Neural cell (in vitro differentiated cells): ENCODE measurements at regions not wholly inside any gene's neighbourhood (a gene's known extent, or its start where the extent isn't known, plus 50 kb on each side); places are given as distances from the start of the nearest gene placed in this dataset.

Source experiments
- H2AFZ ChIP-seq: fragments of 200-600, 300-800 bp; sonication (generic), shearing (Covaris generic); 2 replicates; pipeline ENCODE4 v1.6.0; 2014; ENCODE audit warnings: low read depth, mild to moderate bottlenecking, antibody characterized with exemption, low read length, moderate library complexity
- H3F3A ChIP-seq: fragments of 200-600 bp; shearing (Covaris generic); 2 replicates; pipeline ENCODE4 v1.6.1; 2016; ENCODE audit warnings: mild to moderate bottlenecking, moderate library complexity, mixed read lengths, antibody characterized with exemption, low read length; ENCODE audit not compliant: insufficient read depth, poor library complexity, severe bottlenecking
- H3K27ac ChIP-seq: fragments of 200-600, 300-800 bp; sonication (generic), shearing (Covaris generic); 2 replicates; pipeline ENCODE4 v1.5.1; 2014; ENCODE audit warnings: mild to moderate bottlenecking, low read length, moderate library complexity
- H3K27me3 ChIP-seq: fragments of 300-800, 200-600 bp; sonication (generic), shearing (Covaris generic); 2 replicates; pipeline ENCODE4 v1.6.0; 2014; ENCODE audit warnings: mild to moderate bottlenecking, low read depth, low read length, moderate library complexity; ENCODE audit not compliant: insufficient read depth
- H3K36me3 ChIP-seq: fragments of 300-800, 200-600 bp; sonication (generic), shearing (Covaris generic); 2 replicates; pipeline ENCODE4 v1.5.1; 2014; ENCODE audit warnings: mild to moderate bottlenecking, antibody characterized with exemption, low read length, moderate library complexity; ENCODE audit not compliant: insufficient read depth
- H3K4me2 ChIP-seq: fragments of 300-800, 200-600 bp; sonication (generic), shearing (Covaris generic); 2 replicates; pipeline ENCODE4 v1.6.0; 2014; ENCODE audit warnings: mild to moderate bottlenecking, low read length
- H3K4me3 ChIP-seq: fragments of 300-800, 200-600 bp; sonication (generic), shearing (Covaris generic); 2 replicates; pipeline ENCODE4 v1.5.1; 2014; ENCODE audit warnings: mild to moderate bottlenecking, low read length, moderate library complexity
- H3K79me2 ChIP-seq: fragments of 200-600 bp; shearing (Covaris generic); replicated peaks from 2 replicates; pipeline ENCODE4 v1.6.0; 2014; ENCODE audit warnings: mild to moderate bottlenecking, low read length, moderate library complexity; ENCODE audit not compliant: insufficient read depth
- H3K9ac ChIP-seq: fragments of 300-800, 200-600 bp; sonication (generic), shearing (Covaris generic); 2 replicates; pipeline ENCODE4 v1.6.1; 2016; ENCODE audit warnings: mild to moderate bottlenecking, low read length, mixed read lengths
- H3K9me2 ChIP-seq: fragments of 200-600 bp; shearing (Covaris generic); 2 replicates; pipeline ENCODE4 v1.6.1; 2016; ENCODE audit warnings: mild to moderate bottlenecking, low read length, mixed read lengths; ENCODE audit not compliant: insufficient read depth
- H3K9me3 ChIP-seq: fragments of 200-600, 300-800 bp; sonication (generic), shearing (Covaris generic); 2 replicates; pipeline ENCODE4 v1.6.1; 2016; ENCODE audit warnings: mild to moderate bottlenecking, mixed run types, low read length, moderate library complexity, mixed read lengths
- H4K20me1 ChIP-seq: fragments of 200-600 bp; shearing (Covaris generic); 2 replicates; pipeline ENCODE4 v1.6.1; 2016; ENCODE audit warnings: mild to moderate bottlenecking, mixed run types; ENCODE audit not compliant: insufficient read depth
- CTCF ChIP-seq: fragments of 450-650 bp; IDR thresholded peaks from 2 replicates; pipeline ENCODE4 v1.5.1; 2014; ENCODE audit warnings: antibody characterized with exemption, mild to moderate bottlenecking, moderate library complexity; ENCODE audit not compliant: poor library complexity, severe bottlenecking
- EP300 ChIP-seq: fragments of 450-650 bp; conservative IDR thresholded peaks from 2 replicates; pipeline ENCODE4 v1.6.1; 2014; ENCODE audit warnings: antibody characterized with exemption, mild to moderate bottlenecking, moderate library complexity; ENCODE audit not compliant: poor library complexity, severe bottlenecking
- EZH2 ChIP-seq: fragments of 200-600, 300-800 bp; shearing (Covaris generic), sonication (generic); IDR thresholded peaks from 2 replicates; pipeline ENCODE4 v1.6.1; 2014; ENCODE audit warnings: antibody characterized with exemption, low read length, borderline replicate concordance, mild to moderate bottlenecking; ENCODE audit not compliant: insufficient read depth, poor library complexity, severe bottlenecking
- MXI1 ChIP-seq: fragments of 450-650 bp; conservative IDR thresholded peaks from 2 replicates; pipeline ENCODE4 v1.6.1; 2014; ENCODE audit warnings: antibody characterized with exemption, mild to moderate bottlenecking; ENCODE audit not compliant: poor library complexity, severe bottlenecking
- POLR2AphosphoS5 ChIP-seq: IDR thresholded peaks from 2 replicates; pipeline ENCODE4 v1.6.1; 2012
- RAD21 ChIP-seq: fragments of 450-650 bp; conservative IDR thresholded peaks from 2 replicates; pipeline ENCODE4 v1.6.1; 2014; ENCODE audit warnings: antibody characterized with exemption, mild to moderate bottlenecking, moderate library complexity
- REST ChIP-seq: IDR thresholded peaks from 2 replicates; pipeline ENCODE4 v1.6.1; 2012; ENCODE audit warnings: borderline replicate concordance
- SMC3 ChIP-seq: fragments of 450-650 bp; conservative IDR thresholded peaks from 2 replicates; pipeline ENCODE4 v1.6.1; 2014; ENCODE audit warnings: antibody characterized with exemption, mild to moderate bottlenecking, moderate library complexity; ENCODE audit not compliant: poor library complexity
- TAF1 ChIP-seq: IDR thresholded peaks from 2 replicates; pipeline ENCODE4 v1.6.1; 2012; ENCODE audit warnings: low read depth

GRCh38 chr11:112451250-112451649 lies 190.6 kb upstream of the PLET1 start:
- H2AFZ ChIP-seq = no peak overlapping the region
- no peak overlapping the region for H3K9ac ChIP-seq
- TF ChIP-seq EP300 (no peak), SMC3 (no peak), POLR2AphosphoS5 (no peak), RAD21 (no peak), REST (no peak), EZH2 (no peak), TAF1 (no peak), CTCF (no peak), MXI1 (no peak)
- no peaks in the 10 kb centered on the region for H3K27me3 ChIP-seq
- H3K9me3 ChIP-seq = no peaks in the 10 kb centered on the region
- no peak overlapping the region for H3K4me3 ChIP-seq
- H3K79me2 ChIP-seq = no peaks in the 10 kb centered on the region
- no peak overlapping the region for H3K27ac ChIP-seq
- H3K9me2 ChIP-seq = no peaks in the 10 kb centered on the region
- no peak overlapping the region for H3K4me2 ChIP-seq
- H4K20me1 ChIP-seq = no peaks in the 10 kb centered on the region
- no peaks in the 10 kb centered on the region for H3F3A ChIP-seq
- no peaks in the 10 kb centered on the region for H3K36me3 ChIP-seq

GRCh38 chr11:112453601-112454577 lies 193.2 kb upstream of the PLET1 start:
- Histone ChIP-seq H2AFZ (no peak overlapping the region), H3K79me2 (no peaks in the 10 kb centered on the region), H3K9me3 (no peaks in the 10 kb centered on the region), H4K20me1 (no peaks in the 10 kb centered on the region), H3F3A (no peaks in the 10 kb centered on the region), H3K4me2 (no peak overlapping the region), H3K27me3 (no peaks in the 10 kb centered on the region), H3K9ac (no peak overlapping the region), H3K27ac (no peak overlapping the region), H3K9me2 (no peaks in the 10 kb centered on the region), H3K36me3 (no peaks in the 10 kb centered on the region), H3K4me3 (no peak overlapping the region)
- TF ChIP-seq TAF1 (no peak), RAD21 (no peak), EP300 (no peak), EZH2 (no peak), REST (no peak), MXI1 (no peak), SMC3 (no peak), POLR2AphosphoS5 (no peak), CTCF (no peak)
